HG02759 (cell line): ENCODE measurements at regions not wholly inside any gene's neighbourhood (a gene's known extent, or its start where the extent isn't known, plus 50 kb on each side); places are given as distances from the start of the nearest gene placed in this dataset.
"Not testable (repeated sequence)": the region's sequence is repeated elsewhere in the genome, so short reads cannot be mapped to it uniquely, and the experiment has no call there.

Source experiments
- ATAC-seq: cut with Tn5 transposase; IDR thresholded peaks from one replicate; pipeline ENCODE4 v1.9.1; 2021; ENCODE audit warnings: mild to moderate bottlenecking, moderate library complexity; ENCODE audit not compliant: unreplicated experiment

DNA sequence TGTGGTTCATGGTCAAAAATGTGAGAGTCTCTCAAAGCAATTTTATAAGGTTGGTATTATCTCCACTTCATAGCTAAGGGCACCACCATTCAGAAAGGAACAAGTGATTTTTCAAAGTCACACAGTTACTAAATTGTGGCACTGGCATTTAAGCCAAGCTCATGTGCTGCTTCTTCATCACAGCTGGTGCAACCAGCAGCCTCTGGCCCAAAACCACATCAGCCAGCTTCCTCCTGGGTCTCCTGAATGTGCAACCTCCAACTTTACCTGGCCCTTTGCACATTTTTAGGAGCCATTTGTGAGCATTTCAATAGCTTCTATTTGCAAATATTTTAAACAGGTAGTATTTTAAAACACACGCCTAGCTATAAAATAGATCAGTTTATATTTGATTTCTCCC, 293.7 kb downstream of the BCL11A start:
- no peak for ATAC-seq

DNA sequence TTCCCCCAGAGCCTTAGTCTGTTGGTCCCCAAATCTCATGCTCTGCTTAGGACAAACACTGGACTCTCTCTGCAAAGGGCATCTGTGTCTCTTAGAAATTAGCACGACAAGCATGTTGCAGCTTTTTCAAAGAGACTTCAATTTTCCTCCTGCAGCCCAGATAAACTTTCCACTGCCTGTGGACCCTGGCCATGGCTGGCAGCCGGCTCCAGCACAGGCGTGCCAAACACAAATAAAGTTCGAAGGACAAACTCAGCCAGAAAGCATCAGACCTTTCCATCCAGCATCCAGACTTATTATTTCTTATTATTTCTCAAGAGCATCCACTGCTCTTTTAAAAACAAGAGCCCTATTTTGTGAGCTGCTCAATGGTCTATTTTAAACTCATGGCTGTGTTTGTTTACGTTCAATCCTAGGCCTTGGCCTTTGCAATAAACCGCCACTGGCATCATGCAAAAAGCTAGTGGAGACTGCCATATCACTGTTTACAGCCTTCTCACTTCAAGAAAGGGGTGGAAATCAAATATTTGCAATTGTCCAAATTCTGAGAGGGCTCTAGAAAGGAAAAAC, 300.8 kb downstream of the BCL11A start:
- no peak for ATAC-seq

DNA sequence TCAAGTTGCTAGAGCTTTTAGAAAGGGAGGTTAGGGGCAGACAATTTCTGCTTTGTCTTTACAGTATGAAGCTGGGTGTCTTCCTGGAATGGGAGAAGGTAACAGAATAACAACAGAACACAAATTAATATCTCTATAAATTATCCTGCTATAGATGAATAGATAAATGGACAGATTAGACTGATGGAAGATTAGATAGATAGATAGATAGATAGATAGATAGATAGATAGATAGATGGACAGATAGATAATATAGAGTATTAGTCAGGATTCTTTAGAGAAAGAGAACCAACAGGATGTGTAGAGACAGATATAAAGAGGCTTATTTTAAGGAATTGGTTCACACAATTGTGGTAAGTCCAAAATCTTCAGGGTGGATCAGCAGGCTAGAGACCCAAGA, 302.2 kb downstream of the BCL11A start:
- ATAC-seq = no peak

DNA sequence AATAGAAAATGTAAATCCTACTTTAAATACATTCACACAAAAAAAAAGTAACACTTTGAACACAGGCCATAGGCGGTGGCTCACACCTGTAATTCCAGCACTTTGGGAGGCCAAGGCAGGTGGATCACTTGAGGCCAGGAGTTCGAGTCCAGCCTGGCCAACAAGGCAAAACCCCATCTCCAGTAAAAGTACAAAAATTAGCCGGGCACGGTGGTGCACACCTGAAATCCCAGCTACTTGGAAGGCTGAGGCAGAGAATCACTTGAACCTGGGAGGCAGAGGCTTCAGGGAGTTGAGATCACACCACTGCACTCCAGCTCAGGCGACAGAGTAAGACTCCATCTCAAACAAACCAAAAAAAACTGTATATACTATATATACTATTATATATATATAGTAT, 303.6 kb downstream of the BCL11A start:
- ATAC-seq = no peak

DNA sequence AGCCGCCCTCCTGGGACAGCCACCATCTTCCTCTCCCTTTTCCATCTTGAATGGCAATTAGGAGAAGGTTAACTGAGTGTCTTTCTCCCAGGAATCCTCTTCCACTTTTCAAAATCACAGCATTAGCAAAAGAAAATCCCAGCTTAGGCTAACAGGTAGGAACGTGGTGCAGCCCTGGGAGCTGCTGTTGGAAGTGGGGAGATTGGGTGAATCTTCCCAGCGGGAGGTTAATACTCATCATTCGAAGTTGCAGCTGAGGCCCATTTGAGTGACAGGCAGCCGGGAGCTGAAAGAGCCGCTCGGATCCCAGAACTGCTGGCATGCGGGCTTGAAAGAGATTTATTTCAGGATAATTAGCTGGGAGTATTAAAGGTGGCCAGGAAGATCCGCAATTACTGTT, 306.0 kb downstream of the BCL11A start:
- no peak for ATAC-seq

DNA sequence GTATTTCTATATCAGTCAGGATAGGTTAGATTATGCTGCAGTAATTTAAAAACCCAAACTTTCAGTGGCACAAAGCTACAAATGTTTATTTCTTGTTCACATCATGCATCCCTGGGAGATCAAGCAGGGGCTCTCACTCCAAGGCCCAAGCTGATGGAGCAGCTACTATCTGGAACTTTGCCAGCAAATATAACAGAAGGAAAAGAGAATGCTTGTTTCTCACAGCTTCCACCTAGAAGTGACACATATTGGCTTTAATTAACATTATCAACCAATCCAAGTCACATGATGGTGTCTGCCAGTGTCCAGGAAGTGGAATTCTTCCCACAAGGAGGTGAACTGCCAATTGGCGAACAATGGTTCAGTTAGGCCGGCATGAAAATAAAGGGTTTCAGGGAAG, 306.9 kb downstream of the BCL11A start:
- ATAC-seq = no peak

DNA sequence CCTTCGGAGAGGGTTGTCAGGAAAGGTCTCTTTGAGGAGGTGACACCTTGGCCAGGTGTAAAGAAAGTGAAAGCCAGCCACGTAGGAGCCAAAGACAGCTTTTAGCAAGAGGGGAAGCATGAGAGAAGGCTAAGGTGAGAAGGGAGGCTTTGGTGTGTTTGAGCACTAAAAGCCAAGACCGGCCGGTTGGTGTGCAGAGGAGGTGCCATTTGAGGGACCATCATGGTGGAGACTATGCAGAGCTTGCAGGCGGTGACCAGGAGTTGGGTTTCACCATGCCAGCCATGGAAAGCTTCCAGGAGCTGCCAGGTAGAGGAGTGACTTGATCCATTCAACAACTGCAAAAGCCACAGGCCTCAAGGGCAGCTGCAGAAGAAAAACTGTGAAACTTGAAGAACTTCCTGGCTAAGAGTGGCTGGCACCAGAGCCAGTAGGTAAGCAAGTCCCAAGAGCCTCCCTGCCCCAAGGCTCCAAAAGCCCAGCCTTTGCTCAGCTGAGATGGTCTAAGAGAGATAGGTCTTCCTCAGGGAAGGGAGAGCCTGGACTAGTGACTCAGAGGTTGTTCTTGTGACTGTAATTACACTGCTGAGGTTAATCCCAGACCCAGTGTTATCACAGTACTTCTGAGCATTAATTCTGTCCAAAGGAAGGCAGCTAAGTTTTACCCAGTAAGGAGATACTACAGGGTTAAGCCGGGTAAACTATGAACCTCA, 319.0 kb downstream of the BCL11A start:
- no peak for ATAC-seq

DNA sequence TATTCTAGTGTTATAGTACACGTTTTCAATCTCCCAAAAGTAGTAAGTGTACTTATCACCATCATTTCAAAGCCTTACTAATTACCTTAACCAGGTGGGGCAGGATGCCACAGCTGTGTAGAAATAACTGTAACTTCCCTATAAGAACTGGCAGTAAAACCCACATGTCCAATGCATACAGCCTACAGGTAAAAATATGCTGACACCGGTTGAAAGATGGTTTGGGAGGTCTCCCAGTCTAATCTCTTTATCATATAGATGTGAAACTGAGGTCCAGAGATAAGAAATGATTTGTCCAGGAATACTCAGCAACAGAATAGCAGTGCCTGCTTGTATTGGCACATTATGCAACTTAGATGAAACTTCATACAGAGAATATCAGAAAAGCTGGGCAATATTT, 322.9 kb downstream of the BCL11A start:
- no peak for ATAC-seq

DNA sequence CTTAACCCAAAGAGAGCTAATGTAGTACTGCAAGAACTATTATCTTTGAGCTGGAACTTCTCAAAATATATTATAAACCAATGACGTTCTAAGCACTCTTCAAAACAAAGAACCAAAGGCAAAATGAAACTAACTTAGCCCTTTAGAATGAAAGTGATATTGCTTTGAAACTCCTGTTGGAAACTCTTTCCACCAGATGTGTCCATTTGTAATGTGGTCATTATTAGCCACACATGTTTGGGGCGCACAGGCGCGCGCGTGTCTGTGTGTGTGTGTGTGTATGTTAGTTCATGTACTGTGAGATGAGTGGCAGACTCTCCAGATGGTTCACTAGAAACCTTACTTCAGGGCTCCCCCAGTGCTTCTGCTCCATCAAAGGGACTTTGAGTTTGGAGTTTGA, 323.4 kb downstream of the BCL11A start:
- ATAC-seq = no peak

DNA sequence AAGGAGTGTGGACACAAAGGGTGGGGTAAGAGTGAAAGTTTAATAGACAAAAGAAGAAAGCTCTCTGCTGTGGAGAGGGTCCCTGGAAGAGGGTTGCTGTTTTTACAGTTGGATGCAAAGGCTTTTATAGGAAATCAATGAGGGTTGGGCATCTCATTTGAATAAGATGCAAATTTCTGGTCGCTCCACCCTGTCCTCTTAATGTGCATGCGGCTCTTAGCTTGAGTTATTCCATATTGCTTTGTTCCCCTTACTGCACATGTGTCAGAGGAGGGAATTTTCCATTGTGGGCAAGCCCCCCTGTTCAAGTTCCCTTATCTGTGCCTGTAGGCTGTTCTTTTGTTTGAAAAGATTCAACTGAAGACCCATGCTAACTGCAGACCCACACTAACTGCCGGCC, 326.5 kb downstream of the BCL11A start:
- ATAC-seq = no peak

DNA sequence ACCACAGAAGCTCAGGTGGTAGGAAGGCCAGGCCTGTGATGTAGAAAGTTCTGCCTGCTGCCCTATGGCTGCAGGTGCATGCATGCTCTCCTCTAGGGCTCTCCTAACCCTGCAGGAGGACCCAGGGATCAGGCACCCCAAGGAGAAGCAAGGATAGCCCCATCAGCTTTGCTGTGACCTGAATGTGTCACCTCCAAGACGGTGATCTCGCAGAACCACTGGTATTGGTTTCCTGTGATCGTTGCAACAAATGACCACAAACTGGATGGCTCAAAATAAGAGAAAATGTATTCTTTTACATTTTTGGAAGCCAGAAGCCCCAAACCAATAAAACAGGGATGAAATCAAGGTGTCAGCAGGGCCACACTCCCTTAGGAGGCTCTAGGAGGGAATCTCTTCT, 327.3 kb downstream of the BCL11A start:
- no peak for ATAC-seq

DNA sequence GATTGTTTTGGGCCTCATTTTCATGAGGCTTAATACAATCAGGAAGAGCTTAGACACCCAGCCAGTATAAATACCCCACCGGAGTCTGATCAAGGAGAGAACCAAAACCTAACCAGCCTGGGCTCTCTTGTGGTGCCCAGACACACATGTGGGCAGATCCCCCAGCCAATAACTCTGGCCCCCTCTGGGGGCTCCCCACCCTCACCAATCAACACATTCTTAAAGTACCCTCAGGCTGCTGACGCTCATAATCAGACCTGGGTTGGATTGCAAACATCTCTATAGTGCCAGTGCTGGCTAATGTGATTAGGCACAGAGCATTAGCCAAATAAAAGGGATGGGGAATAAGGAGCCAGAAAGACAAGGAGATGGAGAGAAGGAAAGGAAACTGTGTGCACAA, 329.6 kb downstream of the BCL11A start:
- no peak for ATAC-seq

DNA sequence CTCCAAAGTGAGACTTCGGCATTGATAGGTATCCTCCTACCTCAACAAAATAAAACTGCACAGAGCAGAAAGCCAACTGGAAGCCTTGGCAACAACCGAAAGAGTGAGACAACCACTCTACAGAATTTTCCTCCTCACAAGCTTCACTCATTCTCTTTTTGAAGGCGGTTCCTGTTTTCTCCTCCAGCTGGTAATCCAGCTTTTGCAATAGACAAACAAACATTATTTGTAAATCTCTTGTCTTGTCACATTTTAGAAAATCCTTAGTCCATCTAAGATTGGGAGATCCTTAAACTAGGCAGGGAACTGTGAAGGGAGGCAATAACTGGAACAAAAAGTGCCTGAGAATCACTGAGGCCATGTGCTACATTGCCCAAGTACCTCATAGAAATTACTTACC, 332.4 kb downstream of the BCL11A start:
- no peak for ATAC-seq

DNA sequence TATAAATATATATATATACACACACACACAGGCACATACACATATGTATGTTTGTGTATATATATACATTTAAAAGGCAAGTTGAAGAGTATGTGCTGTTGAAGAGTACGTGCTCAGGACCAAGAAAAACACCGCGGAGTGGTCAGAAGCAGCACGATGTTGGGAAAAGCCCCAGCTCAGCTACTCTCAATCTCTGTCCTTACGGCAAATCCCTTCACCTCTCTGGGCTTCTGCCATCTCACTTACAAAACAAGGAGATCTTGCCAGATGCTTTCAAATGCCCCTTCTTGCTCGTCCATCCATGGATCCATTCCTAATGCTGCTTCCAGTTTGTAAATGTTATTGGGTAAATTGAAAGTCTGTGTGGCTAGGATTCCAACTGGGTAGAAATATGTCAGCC, 333.9 kb downstream of the BCL11A start:
- no peak for ATAC-seq

DNA sequence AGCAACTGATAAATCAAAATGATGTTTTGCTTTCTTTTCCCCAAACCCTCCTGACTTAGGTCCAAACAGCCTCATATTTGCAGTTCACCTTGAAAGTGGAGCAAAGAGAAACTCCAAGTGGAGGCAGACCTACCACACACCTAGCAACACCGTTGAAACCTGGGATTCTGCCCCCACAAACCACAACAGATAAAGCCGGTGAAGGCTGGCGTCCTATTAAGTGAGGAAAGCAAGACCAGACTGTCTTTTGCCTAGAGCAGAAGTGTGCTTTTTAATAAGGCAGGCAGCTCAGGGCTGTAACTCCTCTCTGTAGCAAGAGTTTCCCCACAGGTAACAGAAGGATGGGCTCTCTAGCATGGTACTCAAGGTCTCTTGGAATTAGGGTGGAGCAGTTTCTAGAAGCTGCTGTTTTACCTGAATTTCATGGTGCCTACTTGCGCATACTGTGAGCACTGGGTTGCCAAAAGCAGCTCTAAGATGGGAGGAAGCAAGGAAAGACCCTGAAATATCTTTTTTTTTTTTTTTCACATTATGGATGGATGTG, 336.9 kb downstream of the BCL11A start:
- no peak for ATAC-seq

DNA sequence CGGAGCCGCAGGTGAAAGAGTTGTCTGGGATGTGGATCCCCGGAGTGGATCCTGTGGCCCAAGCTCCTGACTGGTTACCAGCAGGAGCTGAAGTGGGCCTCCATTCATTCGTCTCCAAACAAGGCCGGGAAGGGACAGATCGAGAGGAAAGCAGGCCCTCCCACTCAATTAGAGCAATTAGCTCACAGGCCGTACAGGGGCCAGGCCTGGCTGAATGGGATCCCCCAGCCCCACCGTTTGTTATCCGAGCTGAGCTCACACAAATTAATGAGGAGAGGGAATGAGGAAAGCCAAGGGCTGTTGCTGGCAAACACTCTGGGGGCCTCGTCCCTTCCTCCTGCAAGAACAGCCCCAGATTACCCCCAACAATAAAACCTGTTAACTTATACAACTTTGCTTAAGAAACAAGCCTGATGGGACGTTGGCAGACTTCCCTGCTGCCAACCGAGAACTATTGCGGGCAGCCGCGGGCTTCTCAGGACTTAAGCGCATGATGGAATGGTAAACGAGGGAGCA, 338.0 kb downstream of the BCL11A start:
- ATAC-seq = no peak

DNA sequence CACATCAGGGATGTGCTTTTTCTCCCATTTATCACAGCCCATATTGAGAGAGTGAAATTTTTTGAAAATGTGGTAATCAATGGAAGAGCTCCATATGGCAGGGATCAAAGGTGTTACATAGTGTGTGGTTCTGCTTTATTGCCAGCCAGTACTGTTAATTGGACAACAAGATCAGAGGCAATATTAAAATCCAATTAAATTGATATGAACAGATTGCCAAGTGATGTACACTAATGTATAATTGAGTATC, 338.9 kb downstream of the BCL11A start:
- ATAC-seq = no peak

DNA sequence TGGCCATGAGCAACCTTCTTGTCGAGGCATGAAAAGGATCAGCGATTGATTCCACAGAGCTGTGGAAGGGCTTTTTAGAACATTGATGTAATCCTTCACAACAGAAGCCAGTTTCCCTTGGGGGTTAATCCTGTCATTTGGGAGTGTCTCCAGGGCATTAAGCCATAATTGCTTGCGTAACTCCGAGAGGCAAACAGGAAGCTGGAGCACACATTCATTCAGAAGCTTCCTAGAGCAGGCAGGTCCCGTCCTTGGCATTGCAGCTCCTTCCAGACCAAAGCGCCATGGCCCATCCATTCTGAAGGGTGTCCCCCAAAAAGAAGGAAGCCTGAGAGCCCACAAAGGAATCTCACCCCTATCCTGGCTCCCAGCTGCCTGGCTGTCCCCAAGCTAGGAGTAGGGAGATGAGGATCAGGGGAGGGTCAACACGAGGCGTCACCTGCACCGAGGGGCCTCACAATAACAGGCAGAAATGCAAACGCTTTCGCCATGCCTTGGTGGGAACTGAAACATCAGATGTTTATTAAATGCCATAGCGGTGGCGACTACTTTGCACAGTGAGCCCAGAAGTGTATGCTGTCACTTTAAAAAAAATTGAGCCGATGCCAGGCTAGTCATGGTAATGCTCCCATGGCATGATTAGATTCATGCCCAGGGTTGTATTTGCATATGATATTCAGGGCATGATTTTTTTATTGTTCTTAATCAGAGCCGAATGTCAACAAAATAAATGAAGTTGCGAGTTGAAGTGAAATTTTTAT, 339.4 kb downstream of the BCL11A start:
- ATAC-seq = no peak

DNA sequence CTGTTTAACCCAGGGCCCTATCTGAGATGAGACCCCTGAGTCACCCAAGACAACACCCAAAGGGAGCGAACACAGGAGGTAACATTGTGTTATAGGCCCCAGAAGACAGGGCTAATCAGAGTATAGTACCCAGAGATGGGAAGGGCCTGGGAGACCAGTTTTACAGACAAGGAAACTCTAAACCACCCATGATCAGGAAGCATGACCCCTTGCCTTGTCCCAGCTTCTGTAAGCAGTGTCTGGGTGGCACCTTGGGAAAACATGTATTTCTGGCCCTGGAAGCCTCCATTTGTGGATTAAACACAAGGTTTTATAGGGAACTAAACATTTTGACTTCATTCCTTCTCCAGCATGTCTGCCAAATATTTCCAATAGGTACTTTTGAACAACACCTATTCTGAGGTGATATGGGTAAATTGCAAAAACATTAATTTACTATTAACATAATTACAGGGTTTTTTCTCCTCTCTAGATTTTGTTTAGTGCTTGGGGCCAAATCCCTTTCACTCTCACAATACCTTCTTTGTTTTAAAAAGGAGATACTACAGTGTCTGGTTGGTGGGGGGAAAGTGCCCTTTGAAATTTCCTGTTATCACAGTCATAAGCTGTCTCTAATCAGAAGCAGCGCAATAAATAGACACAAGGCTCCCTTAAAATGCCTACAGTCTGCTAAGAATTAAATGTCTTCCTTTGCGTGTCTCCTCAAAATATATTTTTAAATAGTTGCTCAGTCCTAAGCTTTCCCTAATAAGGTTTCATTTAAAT, 341.1 kb downstream of the BCL11A start:
- no peak for ATAC-seq

DNA sequence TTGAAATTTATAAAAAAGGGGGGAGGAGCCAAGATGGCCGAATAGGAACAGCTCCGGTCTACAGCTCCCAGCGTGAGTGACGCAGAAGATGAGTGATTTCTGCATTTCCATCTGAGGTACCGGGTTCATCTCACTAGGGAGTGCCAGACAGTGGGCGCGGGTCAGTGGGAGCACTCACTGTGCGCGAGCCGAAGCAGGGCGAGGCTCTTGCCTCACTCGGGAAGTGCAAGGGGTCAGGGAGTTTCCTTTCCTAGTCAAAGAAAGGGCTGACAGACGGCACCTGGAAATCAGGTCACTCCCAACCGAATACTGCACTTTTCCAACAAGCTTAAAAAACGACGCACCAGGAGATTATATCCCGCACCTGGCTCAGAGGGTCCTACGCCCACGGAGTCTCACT, 364.4 kb downstream of the BCL11A start:
- ATAC-seq = not testable (repeated sequence)

DNA sequence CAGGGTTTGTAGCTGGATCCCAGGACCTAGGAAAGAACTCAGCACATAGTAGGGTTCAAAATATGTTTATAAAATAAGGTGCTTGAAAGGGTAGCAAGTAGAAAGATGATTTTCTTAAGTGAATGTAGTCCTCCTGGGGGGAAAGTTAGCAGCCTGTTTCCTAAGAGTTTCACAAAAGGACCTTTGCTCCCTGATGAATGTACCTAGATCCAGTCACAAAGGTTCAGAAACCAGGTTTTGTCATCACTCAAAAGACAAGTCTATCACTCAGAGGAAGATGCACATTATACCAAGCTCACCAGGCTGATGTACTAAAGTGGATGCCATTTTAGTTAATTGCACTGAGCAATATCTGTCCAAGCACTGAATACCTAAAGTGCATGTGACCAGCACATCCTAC, 378.2 kb downstream of the BCL11A start:
- ATAC-seq = no peak
